GM18870 (cell line): ENCODE measurements at regions not wholly inside any gene's neighbourhood (a gene's known extent, or its start where the extent isn't known, plus 50 kb on each side); places are given as distances from the start of the nearest gene placed in this dataset.

Source experiments
- ATAC-seq: cut with Tn5 transposase; IDR thresholded peaks from one replicate; pipeline ENCODE4 v1.9.1; 2021; ENCODE audit warnings: moderate library complexity; ENCODE audit not compliant: unreplicated experiment

- ATAC-seq: no peak
Measured at GRCh38 chr4:4641661-4642495, 100.0 kb upstream of the STX18 start.

GRCh38 chr4:4641254-4641653 is 99.4 kb upstream of the STX18 start:
- ATAC-seq: no peak

- ATAC-seq: no peak
Measured at GRCh38 chr4:4640692-4641091, 98.8 kb upstream of the STX18 start.

GRCh38 chr4:4639370-4639769 is 97.5 kb upstream of the STX18 start:
- no peak for ATAC-seq

- ATAC-seq: peak; percentile 69
Measured at GRCh38 chr4:4637710-4638109, 95.9 kb upstream of the STX18 start.

- no peak for ATAC-seq
Measured at GRCh38 chr4:4633431-4633830, 91.6 kb upstream of the STX18 start.

- ATAC-seq: peak; percentile 99
Measured at GRCh38 chr4:4631150-4631549, 89.3 kb upstream of the STX18 start.

GRCh38 chr4:4627906-4628305 is 86.1 kb upstream of the STX18 start:
- ATAC-seq: no peak

- ATAC-seq: no peak
Measured at GRCh38 chr4:4627111-4627510, 85.3 kb upstream of the STX18 start.

- no peak for ATAC-seq
Measured at GRCh38 chr4:4625488-4625887, 83.6 kb upstream of the STX18 start.

GRCh38 chr4:4624276-4624897 is 82.5 kb upstream of the STX18 start:
- ATAC-seq: no peak

- no peak for ATAC-seq
Measured at GRCh38 chr4:4619821-4620220, 78.0 kb upstream of the STX18 start.

- ATAC-seq: no peak
Measured at GRCh38 chr4:4618847-4619246, 77.0 kb upstream of the STX18 start.

GRCh38 chr4:4614925-4615678 is 73.3 kb upstream of the STX18 start:
- no peak for ATAC-seq

GRCh38 chr4:4613641-4614286 is 71.9 kb upstream of the STX18 start:
- ATAC-seq: no peak

- ATAC-seq: no peak
Measured at GRCh38 chr4:4613126-4613465, 71.2 kb upstream of the STX18 start.

GRCh38 chr4:4610672-4611071 is 68.8 kb upstream of the STX18 start:
- ATAC-seq: no peak

- ATAC-seq: no peak
Measured at GRCh38 chr4:4609622-4610334, 67.9 kb upstream of the STX18 start.

GRCh38 chr4:4608214-4608537 is 66.3 kb upstream of the STX18 start:
- no peak for ATAC-seq

GRCh38 chr4:4607336-4608213 is 65.7 kb upstream of the STX18 start:
- no peak for ATAC-seq
